ENCODE measurements at regions not wholly inside any gene's neighbourhood (a gene's known extent, or its start where the extent isn't known, plus 50 kb on each side); places are given as distances from the start of the nearest gene placed in this dataset.

GRCh38 chr12:90611048-90611447, 343.9 kb downstream of the CCER1 start:
- H3K4me2 ChIP-seq (ENCODE audit: low read depth, low read length, poor library complexity, severe bottlenecking), result no peak overlapping the region
- no peak overlapping the region for H2AFZ ChIP-seq (ENCODE audit: low read depth, low read length, severe bottlenecking)
- H3F3A ChIP-seq (ENCODE audit: insufficient read depth), result no peaks in the 10 kb centered on the region
- H3K9me2 ChIP-seq (replicated peaks; ENCODE audit: insufficient read depth, low read length), result no peaks in the 10 kb centered on the region; the same call in 1 of the 2 replicates
- H3K79me2 ChIP-seq (ENCODE audit: insufficient read depth, low read length), result no peaks in the 10 kb centered on the region
- no peaks in the 10 kb centered on the region for H3K9me3 ChIP-seq (ENCODE audit: insufficient read depth, low read length)
- H3K9ac ChIP-seq (ENCODE audit: low read length), result no peak overlapping the region
- H4K20me1 ChIP-seq (ENCODE audit: low read depth, low read length), result no peaks in the 10 kb centered on the region
- no peak overlapping the region for H3K4me3 ChIP-seq (ENCODE audit: insufficient read depth, low read length, poor library complexity, severe bottlenecking)
- no peaks in the 10 kb centered on the region for H3K36me3 ChIP-seq (ENCODE audit: low read length)
- H3K27ac ChIP-seq (ENCODE audit: low read depth, low read length), result no peak overlapping the region
- TF ChIP-seq EZH2phosphoT487 (conservative IDR thresholded peaks at IDR 0.05; ENCODE audit: low read length) (no peak), CTCF (IDR thresholded peaks at IDR 0.05; ENCODE audit: insufficient read depth, low read length, poor library complexity, severe bottlenecking) (no peak)
- no peaks in the 10 kb centered on the region for H3K27me3 ChIP-seq (ENCODE audit: low read length)

DNA sequence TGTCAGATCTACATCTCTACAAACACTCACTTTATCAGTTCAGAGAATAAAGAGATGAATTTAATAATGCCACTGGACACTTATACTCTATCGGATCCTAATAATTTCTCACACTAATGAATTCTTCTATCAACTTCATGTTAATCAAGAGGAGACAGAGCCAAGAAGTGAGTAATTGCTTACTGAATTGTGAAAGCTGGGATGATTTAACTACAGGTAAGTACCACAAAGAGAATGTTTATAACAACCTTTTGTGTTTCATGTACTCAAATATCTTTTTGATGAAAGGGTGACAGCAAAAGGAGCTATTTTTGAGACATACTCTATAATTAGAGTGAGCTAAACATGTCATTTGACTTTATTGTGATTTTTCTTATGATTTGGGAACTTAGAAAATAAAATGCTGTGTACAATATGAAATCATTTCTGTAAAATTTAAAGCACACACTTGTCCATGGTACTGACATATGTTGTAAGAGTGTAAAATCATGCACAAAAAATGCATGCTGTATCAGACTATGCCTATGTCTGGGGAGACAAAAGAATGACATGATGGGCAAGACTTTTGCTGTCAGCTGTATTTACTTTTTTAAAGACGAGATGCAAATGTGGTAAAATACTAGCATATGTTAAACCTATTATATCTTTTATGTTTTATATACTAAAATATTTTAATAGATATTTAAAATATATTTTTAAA, 361.2 kb downstream of the CCER1 start:
- Histone ChIP-seq H3K9me3 (ENCODE audit: insufficient read depth, low read length) (no peaks in the 10 kb centered on the region), H3K27ac (ENCODE audit: low read depth, low read length) (no peak overlapping the region), H4K20me1 (ENCODE audit: low read depth, low read length) (no peaks in the 10 kb centered on the region), H3K27me3 (ENCODE audit: low read length) (no peaks in the 10 kb centered on the region), H3K9me2 (replicated peaks; ENCODE audit: insufficient read depth, low read length) (no peaks in the 10 kb centered on the region), H3K9ac (ENCODE audit: low read length) (no peak overlapping the region), H3F3A (ENCODE audit: insufficient read depth) (no peaks in the 10 kb centered on the region), H3K4me2 (ENCODE audit: low read depth, low read length, poor library complexity, severe bottlenecking) (no peak overlapping the region), H3K79me2 (ENCODE audit: insufficient read depth, low read length) (no peaks in the 10 kb centered on the region), H3K4me3 (ENCODE audit: insufficient read depth, low read length, poor library complexity, severe bottlenecking) (no peak overlapping the region), H2AFZ (ENCODE audit: low read depth, low read length, severe bottlenecking) (no peak overlapping the region), H3K36me3 (ENCODE audit: low read length) (no peaks in the 10 kb centered on the region)
- TF ChIP-seq CTCF (IDR thresholded peaks at IDR 0.05; ENCODE audit: insufficient read depth, low read length, poor library complexity, severe bottlenecking) (no peak), EZH2phosphoT487 (conservative IDR thresholded peaks at IDR 0.05; ENCODE audit: low read length) (no peak)

DNA sequence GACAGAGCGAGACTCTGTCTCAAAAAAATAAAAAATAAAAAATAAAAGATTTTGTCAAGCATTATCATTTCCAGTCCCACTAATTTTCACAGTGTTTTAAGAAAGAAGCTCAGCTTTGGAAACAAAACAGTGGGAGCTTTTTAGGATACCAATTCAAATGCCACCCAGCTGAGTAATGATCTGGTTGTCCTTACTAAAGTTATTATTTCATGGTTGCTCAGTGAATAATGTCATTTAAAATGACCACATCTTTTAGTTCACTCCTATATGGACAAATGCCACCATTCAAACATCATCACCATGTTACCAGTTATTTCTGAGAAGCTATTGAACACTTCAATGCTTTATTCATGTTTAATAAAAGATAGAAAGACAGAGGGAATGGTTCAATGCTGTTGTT, 365.0 kb downstream of the CCER1 start:
- H3K27me3 ChIP-seq (ENCODE audit: low read length), result no peaks in the 10 kb centered on the region
- H2AFZ ChIP-seq (ENCODE audit: low read depth, low read length, severe bottlenecking), result no peak overlapping the region
- H4K20me1 ChIP-seq (ENCODE audit: low read depth, low read length), result no peaks in the 10 kb centered on the region
- H3K9me2 ChIP-seq (replicated peaks; ENCODE audit: insufficient read depth, low read length), result no peaks in the 10 kb centered on the region
- no peak overlapping the region for H3K4me3 ChIP-seq (ENCODE audit: insufficient read depth, low read length, poor library complexity, severe bottlenecking)
- H3K36me3 ChIP-seq (ENCODE audit: low read length), result no peaks in the 10 kb centered on the region
- no peaks in the 10 kb centered on the region for H3K79me2 ChIP-seq (ENCODE audit: insufficient read depth, low read length)
- no peaks in the 10 kb centered on the region for H3K9me3 ChIP-seq (ENCODE audit: insufficient read depth, low read length)
- no peak overlapping the region for H3K27ac ChIP-seq (ENCODE audit: low read depth, low read length)
- H3F3A ChIP-seq (ENCODE audit: insufficient read depth), result no peaks in the 10 kb centered on the region
- no peak overlapping the region for H3K4me2 ChIP-seq (ENCODE audit: low read depth, low read length, poor library complexity, severe bottlenecking)
- no peak overlapping the region for H3K9ac ChIP-seq (ENCODE audit: low read length)
- TF ChIP-seq EZH2phosphoT487 (conservative IDR thresholded peaks at IDR 0.05; ENCODE audit: low read length), result no peak
- no peak for TF ChIP-seq CTCF (IDR thresholded peaks at IDR 0.05; ENCODE audit: insufficient read depth, low read length, poor library complexity, severe bottlenecking)
